HG03175 (cell line): ENCODE measurements at regions not wholly inside any gene's neighbourhood (a gene's known extent, or its start where the extent isn't known, plus 50 kb on each side); places are given as distances from the start of the nearest gene placed in this dataset.

Experiments used
- ATAC-seq: cut with Tn5 transposase; IDR thresholded peaks from one replicate; pipeline ENCODE4 v1.9.1; 2021; ENCODE audit warnings: mild to moderate bottlenecking, moderate library complexity; ENCODE audit not compliant: unreplicated experiment

DNA sequence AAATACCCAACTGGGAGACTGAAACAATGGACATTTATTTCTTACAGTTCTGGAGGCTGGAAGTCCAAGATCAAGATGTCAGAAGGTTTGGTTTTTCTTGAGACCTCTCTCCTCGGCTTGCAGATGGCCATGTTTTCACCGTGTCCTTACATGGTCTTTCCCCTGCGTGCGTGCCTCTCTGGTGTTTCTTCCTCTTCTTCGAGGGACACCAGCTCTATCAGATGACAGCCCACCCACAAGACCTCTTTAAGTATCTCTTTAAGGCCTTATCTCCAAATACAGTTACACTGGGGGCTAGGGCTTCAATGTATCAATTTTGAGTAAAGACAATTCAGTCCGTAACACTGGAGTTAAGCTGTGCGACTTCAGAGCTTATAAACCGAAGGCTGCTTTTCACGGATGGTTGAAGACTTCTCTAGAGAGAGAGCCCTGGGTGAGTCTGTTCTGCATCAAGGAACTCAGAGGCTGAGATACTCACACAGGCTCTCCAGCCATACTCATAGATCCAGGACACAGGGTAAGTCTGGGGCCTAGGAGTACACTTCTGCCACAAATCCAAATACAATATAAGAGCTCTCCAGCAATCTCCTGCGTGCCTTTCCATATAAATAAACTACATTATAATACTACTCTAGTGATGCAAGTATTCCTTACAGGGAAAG, 339.9 kb upstream of the PKDCC start:
- ATAC-seq, result no peak

GRCh38 chr2:41709702-41710599, 337.9 kb upstream of the PKDCC start:
- ATAC-seq, result no peak

GRCh38 chr2:41710944-41711343, 336.9 kb upstream of the PKDCC start:
- no peak for ATAC-seq

DNA sequence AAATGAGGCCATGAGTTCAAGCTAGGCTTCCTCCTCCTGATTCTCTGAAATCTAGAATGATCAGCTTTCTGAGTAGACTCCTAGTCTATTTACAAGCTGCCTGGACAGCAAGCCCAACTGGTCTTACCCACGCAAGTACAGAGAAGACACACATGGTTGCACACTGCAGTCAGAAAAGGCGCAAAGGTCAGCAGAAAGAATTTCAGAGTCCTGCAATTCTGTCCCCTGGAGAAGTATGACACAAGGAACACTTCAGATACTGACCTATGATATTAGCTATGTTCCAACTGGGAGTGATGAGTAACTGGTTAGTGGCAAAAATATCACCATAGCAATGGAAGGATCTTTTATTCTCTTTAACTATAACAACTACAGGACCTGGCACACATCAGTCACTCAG, 336.1 kb upstream of the PKDCC start:
- no peak for ATAC-seq

GRCh38 chr2:41716497-41716896, 331.3 kb upstream of the PKDCC start:
- ATAC-seq, result no peak

GRCh38 chr2:41717839-41718238, 330.0 kb upstream of the PKDCC start:
- no peak for ATAC-seq

GRCh38 chr2:41718705-41719104, 329.1 kb upstream of the PKDCC start:
- no peak for ATAC-seq

GRCh38 chr2:41719756-41720155, 328.1 kb upstream of the PKDCC start:
- ATAC-seq, result no peak

GRCh38 chr2:41720331-41721251, 327.2 kb upstream of the PKDCC start:
- ATAC-seq, result peak; percentile 47

GRCh38 chr2:41722668-41723369, 325.0 kb upstream of the PKDCC start:
- no peak for ATAC-seq

DNA sequence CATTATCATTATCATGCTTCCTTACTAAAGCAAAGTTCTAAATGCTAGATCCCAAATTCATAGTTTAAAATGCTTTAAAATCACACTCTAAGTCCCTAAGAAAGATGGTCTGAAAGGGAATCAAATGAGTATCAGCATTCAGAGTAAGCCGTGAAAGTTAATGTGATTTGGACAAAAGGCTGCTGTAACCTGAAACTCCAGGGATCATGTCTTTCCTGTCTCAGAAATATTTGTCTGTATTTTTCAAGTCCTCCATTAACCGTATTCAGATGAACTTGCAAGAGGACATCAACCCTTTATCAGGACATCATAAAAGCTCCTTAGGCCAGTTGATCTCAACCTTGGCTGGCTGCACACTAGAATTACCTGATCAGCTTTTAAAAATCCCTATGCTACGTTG, 324.3 kb upstream of the PKDCC start:
- ATAC-seq, result no peak

- ATAC-seq, result no peak
These were observed 323.4 kb upstream of the PKDCC start for GRCh38 chr2:41724465-41724864.

DNA sequence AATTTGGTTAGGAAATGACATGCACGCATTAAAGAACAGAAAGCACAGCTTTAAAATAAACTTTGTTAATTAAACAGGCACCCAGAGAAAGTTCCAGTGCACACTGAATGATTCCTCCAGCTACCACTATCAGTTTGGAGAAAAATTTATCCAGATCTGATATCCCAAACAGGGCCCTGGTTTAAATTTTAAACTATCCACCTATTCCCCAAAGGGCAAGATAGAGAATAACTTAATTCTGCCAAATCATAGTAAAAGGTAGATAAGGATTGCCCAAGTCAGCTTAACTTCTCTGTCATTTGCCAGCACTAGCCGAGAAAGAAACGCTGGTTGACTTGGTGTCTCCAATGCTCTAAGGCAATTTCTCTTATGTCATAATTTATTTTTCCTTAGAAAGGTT, 321.9 kb upstream of the PKDCC start:
- ATAC-seq, result no peak

GRCh38 chr2:41726364-41726763, 321.5 kb upstream of the PKDCC start:
- no peak for ATAC-seq

DNA sequence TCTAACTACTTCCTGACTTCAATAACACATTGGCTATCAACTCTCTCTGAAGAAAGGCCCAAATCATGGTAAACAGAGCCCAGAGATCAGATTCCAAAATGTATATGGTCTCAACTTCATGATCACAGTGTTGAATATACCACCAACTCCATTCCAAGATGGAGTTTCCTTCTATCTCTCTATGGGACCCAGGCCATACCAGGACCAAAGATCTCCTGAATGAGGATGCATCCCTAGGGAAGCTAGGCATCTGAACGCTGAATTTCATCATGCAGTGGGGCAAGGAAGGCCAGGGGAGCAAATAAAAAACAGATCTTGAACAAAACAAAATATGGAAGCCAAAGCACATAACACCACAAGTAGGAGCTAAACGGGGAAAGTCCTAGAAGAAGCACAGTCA, 320.7 kb upstream of the PKDCC start:
- no peak for ATAC-seq

- ATAC-seq, result peak; percentile 6
These were observed 320.1 kb upstream of the PKDCC start for GRCh38 chr2:41727711-41728110.

- no peak for ATAC-seq
These were observed 319.0 kb upstream of the PKDCC start for GRCh38 chr2:41728788-41729338.

DNA sequence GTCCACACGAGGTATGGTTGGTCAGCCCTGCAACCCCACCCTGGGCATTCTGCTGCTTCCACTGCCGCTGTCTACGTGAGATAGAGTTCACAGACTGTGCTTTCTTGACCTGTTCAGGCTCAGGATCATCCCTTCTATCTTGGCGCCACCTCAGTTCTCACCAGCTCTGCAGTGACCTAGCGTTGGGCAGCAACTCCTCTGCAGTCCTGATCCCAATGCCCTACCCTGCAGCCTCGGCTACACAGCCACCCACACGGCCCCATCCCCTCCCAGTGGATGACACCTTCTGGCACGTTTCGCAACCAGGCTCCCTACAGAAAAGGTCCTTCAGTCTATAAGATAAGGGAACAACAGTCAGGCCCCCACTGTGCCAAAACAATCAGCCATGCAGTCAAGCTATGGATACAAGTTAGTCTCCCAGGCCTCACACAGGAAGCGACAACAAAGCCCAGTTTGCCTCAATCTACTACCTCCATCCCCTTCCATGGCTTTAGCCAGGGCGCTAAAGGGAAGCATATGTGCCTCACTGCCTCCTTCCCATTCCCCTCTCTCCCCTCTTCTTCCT, 317.9 kb upstream of the PKDCC start:
- no peak for ATAC-seq

DNA sequence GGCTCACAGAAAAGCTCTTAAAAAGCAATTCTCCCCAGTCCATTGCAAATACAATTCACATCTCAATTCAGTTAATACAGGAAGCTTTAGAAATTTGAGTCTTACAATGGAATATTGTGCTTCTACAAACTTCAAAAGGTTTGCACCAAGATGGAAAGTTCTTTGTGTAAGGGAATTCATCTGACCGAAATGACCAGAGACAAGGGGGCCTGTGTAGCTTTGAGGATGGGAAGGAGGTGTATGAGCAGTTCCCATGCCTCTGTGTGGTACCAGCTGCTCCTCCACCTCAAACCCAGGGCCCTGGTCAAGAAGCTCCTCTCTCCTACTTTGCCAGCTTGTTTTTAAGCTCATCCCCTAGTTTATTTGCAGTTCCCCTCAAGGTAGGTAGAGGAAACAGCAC, 312.8 kb upstream of the PKDCC start:
- no peak for ATAC-seq

DNA sequence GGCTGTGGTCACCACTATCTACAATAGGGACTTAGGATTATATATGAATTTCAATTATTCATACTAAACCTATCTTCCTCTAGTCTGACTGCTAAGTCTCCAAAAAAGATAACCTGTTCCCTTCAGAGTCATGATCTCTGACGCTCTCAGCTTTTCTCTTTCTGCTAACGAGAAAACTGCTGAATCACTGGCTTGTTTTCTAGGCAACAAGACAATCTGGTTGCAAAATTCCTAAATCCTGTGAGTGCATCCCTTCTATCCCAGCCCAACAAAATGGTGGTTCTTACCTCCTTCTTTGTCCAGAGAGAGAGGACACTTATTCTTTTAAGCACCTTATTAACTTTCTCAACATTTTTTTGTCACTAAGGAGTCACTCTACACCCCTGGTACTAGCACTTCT, 312.3 kb upstream of the PKDCC start:
- ATAC-seq, result no peak
